Endodermal cell (in vitro differentiated cells): ENCODE measurements at regions not wholly inside any gene's neighbourhood (a gene's known extent, or its start where the extent isn't known, plus 50 kb on each side); places are given as distances from the start of the nearest gene placed in this dataset.

Experiments
- DNase-seq: peaks from one replicate; pipeline ENCODE4 v3.0.0-alpha.2; 2017
- H3K27ac ChIP-seq: 2 replicates; pipeline ENCODE4 v1.5.1; 2013; ENCODE audit warnings: mild to moderate bottlenecking, low read depth, low read length, moderate library complexity
- H3K27me3 ChIP-seq: 2 replicates; pipeline ENCODE4 v1.6.1; 2013; ENCODE audit warnings: mild to moderate bottlenecking, low read length, moderate library complexity; ENCODE audit not compliant: insufficient read depth, control insufficient read depth, poor library complexity, severe bottlenecking
- H3K36me3 ChIP-seq: 2 replicates; pipeline ENCODE4 v1.7.0; 2013; ENCODE audit warnings: mild to moderate bottlenecking, low read length, moderate library complexity; ENCODE audit not compliant: control insufficient read depth, insufficient read depth
- H3K4me1 ChIP-seq: one replicate; pipeline ENCODE4 v1.7.0; 2013; ENCODE audit warnings: low read length; ENCODE audit not compliant: control insufficient read depth, insufficient read depth
- H3K4me3 ChIP-seq: 2 replicates; pipeline ENCODE4 v1.5.1; 2013; ENCODE audit warnings: mild to moderate bottlenecking, low read length, moderate library complexity
- H3K9ac ChIP-seq: 2 replicates; pipeline ENCODE4 v1.6.1; 2013; ENCODE audit warnings: mild to moderate bottlenecking, low read length, moderate library complexity; ENCODE audit not compliant: poor library complexity, severe bottlenecking; ENCODE audit errors: extremely low read depth
- H3K9me3 ChIP-seq: 2 replicates; pipeline ENCODE4 v1.6.1; 2013; ENCODE audit warnings: mild to moderate bottlenecking, low read length, moderate library complexity; ENCODE audit not compliant: control insufficient read depth
- H3K27ac Mint-ChIP-seq: 2 replicates; pipeline ENCODE4 v1.8.0; 2020; ENCODE audit warnings: mixed read lengths
- H3K27me3 Mint-ChIP-seq: 2 replicates; pipeline ENCODE4 v1.8.0; 2021; ENCODE audit warnings: mild to moderate bottlenecking, mixed read lengths; ENCODE audit not compliant: insufficient read depth
- H3K36me3 Mint-ChIP-seq: 2 replicates; pipeline ENCODE4 v1.8.0; 2020; ENCODE audit warnings: low read depth, mixed read lengths
- H3K4me1 Mint-ChIP-seq: 2 replicates; pipeline ENCODE4 v1.8.0; 2020; ENCODE audit warnings: mixed read lengths
- H3K4me3 Mint-ChIP-seq: 2 replicates; pipeline ENCODE4 v1.8.0; 2020; ENCODE audit warnings: mild to moderate bottlenecking, moderate library complexity, mixed read lengths
- H3K9me3 Mint-ChIP-seq: 2 replicates; pipeline ENCODE4 v1.8.0; 2020; ENCODE audit warnings: mild to moderate bottlenecking, mixed read lengths
- WGBS, 2 experiments: methylation state at CpG; one replicate each; pipeline versions ENCODE4 v1.1.5 to v1.1.7; 2013; ENCODE audit warnings: missing lambda C conversion rate in 2 of 2, mixed read lengths in 1 of 2; ENCODE audit not compliant: insufficient coverage in 1 of 2, insufficient read length in 1 of 2; 5-methylcytosine and 5-hydroxymethylcytosine counted together
- TF ChIP-seq, protein P1 (sequence below): fragments of 200-600 bp; sonication (generic); conservative IDR thresholded peaks from 2 replicates; pipeline ENCODE4 v1.5.0; 2021; ENCODE audit warnings: antibody characterized with exemption, mild to moderate bottlenecking

GRCh38 chr2:19104503-19104902, 253.9 kb downstream of the OSR1 start:
- TF ChIP-seq, protein P1, sequence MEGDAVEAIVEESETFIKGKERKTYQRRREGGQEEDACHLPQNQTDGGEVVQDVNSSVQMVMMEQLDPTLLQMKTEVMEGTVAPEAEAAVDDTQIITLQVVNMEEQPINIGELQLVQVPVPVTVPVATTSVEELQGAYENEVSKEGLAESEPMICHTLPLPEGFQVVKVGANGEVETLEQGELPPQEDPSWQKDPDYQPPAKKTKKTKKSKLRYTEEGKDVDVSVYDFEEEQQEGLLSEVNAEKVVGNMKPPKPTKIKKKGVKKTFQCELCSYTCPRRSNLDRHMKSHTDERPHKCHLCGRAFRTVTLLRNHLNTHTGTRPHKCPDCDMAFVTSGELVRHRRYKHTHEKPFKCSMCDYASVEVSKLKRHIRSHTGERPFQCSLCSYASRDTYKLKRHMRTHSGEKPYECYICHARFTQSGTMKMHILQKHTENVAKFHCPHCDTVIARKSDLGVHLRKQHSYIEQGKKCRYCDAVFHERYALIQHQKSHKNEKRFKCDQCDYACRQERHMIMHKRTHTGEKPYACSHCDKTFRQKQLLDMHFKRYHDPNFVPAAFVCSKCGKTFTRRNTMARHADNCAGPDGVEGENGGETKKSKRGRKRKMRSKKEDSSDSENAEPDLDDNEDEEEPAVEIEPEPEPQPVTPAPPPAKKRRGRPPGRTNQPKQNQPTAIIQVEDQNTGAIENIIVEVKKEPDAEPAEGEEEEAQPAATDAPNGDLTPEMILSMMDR: no peak

DNA sequence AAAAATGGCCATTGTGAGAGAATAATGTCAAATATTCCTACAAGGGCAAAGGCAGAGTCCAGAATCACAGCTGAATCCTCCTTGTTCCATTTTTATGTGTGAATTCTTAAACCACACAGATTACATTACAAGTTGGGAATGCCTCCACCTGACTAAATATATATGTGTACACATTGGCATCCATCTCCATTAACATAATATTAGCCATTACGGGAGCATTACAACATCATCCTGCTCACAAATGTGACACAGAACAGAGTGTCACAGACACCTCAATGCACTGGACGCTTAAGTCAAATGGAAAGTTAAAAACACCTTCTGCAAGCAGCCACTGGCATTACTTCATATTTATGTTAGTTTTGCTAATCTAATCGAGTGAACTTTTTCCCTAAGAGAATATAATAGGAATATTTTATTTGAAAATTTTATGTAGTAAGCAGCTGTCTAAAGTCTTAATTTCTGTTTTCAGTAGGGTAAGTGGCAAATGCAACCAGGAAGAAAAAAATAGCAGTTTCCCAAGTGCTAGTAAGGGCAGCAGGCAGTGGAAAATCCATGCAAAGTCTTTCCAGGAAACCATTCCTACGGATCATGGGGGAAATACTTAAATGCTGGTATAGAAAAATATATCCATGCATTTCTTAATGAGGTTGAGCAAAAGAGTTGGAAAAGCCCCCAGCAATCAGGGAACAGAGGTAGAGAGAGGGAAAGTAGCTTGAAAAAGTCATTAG, 255.6 kb downstream of the OSR1 start:
- Histone ChIP-seq H3K27me3 (peaks cover 26% of the 10 kb centered on the region), H3K9me3 (no peaks in the 10 kb centered on the region), H3K4me1 (peaks cover 7% of the 10 kb centered on the region), H3K4me3 (no peak overlapping the region), H3K9ac (no peak overlapping the region), H3K27ac (no peak overlapping the region), H3K36me3 (no peaks in the 10 kb centered on the region)
- TF ChIP-seq, protein P1: no peak
- Mint-ChIP-seq H3K4me3 (no peak overlapping the region), H3K4me1 (peaks cover 7% of the 10 kb centered on the region), H3K27ac (no peak overlapping the region), H3K9me3 (no peaks in the 10 kb centered on the region), H3K27me3 (peaks cover 23% of the 10 kb centered on the region), H3K36me3 (no peaks in the 10 kb centered on the region)
- DNase-seq: no peak
- 96 to 100% methylated on average over 2 to 4 of the region's 4 CpGs for WGBS, 2 experiments

More at GRCh38 chr2:19104503-19104902, 253.9 kb downstream of the OSR1 start:
- Mint-ChIP-seq H3K4me3 (no peak overlapping the region), H3K27me3 (peaks cover 23% of the 10 kb centered on the region), H3K9me3 (no peaks in the 10 kb centered on the region), H3K4me1 (peaks cover 11% of the 10 kb centered on the region), H3K36me3 (no peaks in the 10 kb centered on the region), H3K27ac (no peak overlapping the region)
- no peak overlapping the region for H3K9ac ChIP-seq
- no peaks in the 10 kb centered on the region for H3K9me3 ChIP-seq
- peaks cover 7% of the 10 kb centered on the region for H3K4me1 ChIP-seq
- H3K4me3 ChIP-seq: no peak overlapping the region
- WGBS, 2 experiments: 91 to 100% methylated on average over 1 to 4 of the region's 4 CpGs
- H3K27me3 ChIP-seq: peaks cover 26% of the 10 kb centered on the region
- no peak overlapping the region for H3K27ac ChIP-seq
- DNase-seq: no peak
- no peaks in the 10 kb centered on the region for H3K36me3 ChIP-seq

DNA sequence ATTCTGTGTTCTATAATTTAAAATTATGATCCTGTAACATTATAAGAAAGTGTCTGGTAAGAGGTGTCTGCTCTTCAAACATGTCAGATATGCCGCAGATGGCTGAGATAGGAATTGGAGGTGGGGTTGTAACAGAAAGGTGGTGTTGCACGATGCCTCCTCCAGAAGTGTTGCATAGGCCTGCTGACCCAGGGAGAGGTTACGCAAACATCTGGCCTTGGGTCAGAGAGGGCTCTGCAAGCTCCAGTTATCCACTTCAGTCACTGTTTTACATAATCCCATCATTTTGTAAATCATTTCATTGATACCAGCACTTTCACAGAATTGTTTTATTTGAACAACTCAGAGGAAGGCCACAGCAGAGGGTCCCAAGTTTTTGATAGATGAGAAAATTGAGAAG, 256.5 kb downstream of the OSR1 start:
- Mint-ChIP-seq H3K27ac (no peak overlapping the region), H3K36me3 (no peaks in the 10 kb centered on the region), H3K4me3 (no peak overlapping the region), H3K4me1 (peaks cover 7% of the 10 kb centered on the region), H3K27me3 (peaks cover 23% of the 10 kb centered on the region), H3K9me3 (no peaks in the 10 kb centered on the region)
- Histone ChIP-seq H3K9ac (no peak overlapping the region), H3K4me3 (no peak overlapping the region), H3K27me3 (peaks cover 26% of the 10 kb centered on the region), H3K36me3 (no peaks in the 10 kb centered on the region), H3K27ac (no peak overlapping the region), H3K9me3 (no peaks in the 10 kb centered on the region), H3K4me1 (peaks cover 7% of the 10 kb centered on the region)
- TF ChIP-seq, protein P1: no peak
- no peak for DNase-seq
- WGBS, 2 experiments: 63 to 80% methylated on average over 2 to 3 of the region's 3 CpGs
